ENCODE measurements at regions not wholly inside any gene's neighbourhood (a gene's known extent, or its start where the extent isn't known, plus 50 kb on each side); places are given as distances from the start of the nearest gene placed in this dataset.

GRCh38 chr5:130689831-130690230, 475.2 kb downstream of the HINT1 start:
- H3K36me3 ChIP-seq (ENCODE audit: control insufficient read depth in 2 of 4, insufficient read depth in 4 of 4, low read length in 3 of 4): no peaks in the 10 kb centered on the region
- no peak overlapping the region for H2AFZ ChIP-seq (ENCODE audit: low read length)
- no peaks in the 10 kb centered on the region for H3K23me2 ChIP-seq (ENCODE audit: low read depth, low read length)
- no peak overlapping the region for H4K91ac ChIP-seq (replicated peaks; ENCODE audit: insufficient read length, low read length)
- no peaks in the 10 kb centered on the region for H3K27me3 ChIP-seq (replicated peaks in 1 of 4; ENCODE audit: control insufficient read depth in 3 of 4, extremely low read depth in 1 of 4, insufficient read depth in 3 of 4, low read length in 3 of 4)
- H2BK20ac ChIP-seq (ENCODE audit: low read length): no peak overlapping the region
- no peaks in the 10 kb centered on the region for H3K9me3 ChIP-seq (ENCODE audit: insufficient read depth in 2 of 2, low read depth in 1 of 2, low read length in 1 of 2)
- no peak overlapping the region for H3K4me3 ChIP-seq (ENCODE audit: extremely low read depth in 1 of 4, insufficient read depth in 2 of 4, low read depth in 3 of 4, low read length in 4 of 4)
- DNase-seq (ENCODE audit: low read depth in 1 of 2, low spot score in 2 of 2): no peak
- no peak overlapping the region for H2BK15ac ChIP-seq (ENCODE audit: low read length)
- 92% methylated on average over 4 of the region's 4 CpGs; no CpG with 5 or more reads in 1 of the 2 experiments for WGBS, 2 experiments (ENCODE audit: extremely low coverage in 1 of 2, insufficient coverage in 1 of 2, insufficient read length in 1 of 2, insufficient replicate concordance in 2 of 2, low coverage in 1 of 2, low lambda C conversion rate in 2 of 2, missing lambda C conversion rate in 1 of 2)
- H3K79me1 ChIP-seq (ENCODE audit: low read depth, low read length): no peaks in the 10 kb centered on the region
- no peak overlapping the region for H3K18ac ChIP-seq (ENCODE audit: extremely low read depth, low read length)
- H3K14ac ChIP-seq (ENCODE audit: insufficient read length): no peak overlapping the region
- H3K56ac ChIP-seq (replicated peaks; ENCODE audit: insufficient read length, low read depth, low read length): no peak overlapping the region
- ChIA-PET CTCF (ENCODE audit: partially characterized antibody) (interaction anchor here (1.3 kb wide), 1 partner anchor 21 kb away, joined by 3 read pairs; no protein-coding TSS in a partner anchor), POLR2A (ENCODE audit: partially characterized antibody) (no interaction called here)
- TF ChIP-seq PHF8 (conservative IDR thresholded peaks at IDR 0.05; ENCODE audit: low read depth, low read length) (no peak), POLR2A (IDR thresholded peaks at IDR 0.05; ENCODE audit: control extremely low read depth in 1 of 2, low read depth in 2 of 2, low read length in 2 of 2) (no peak), SIRT6 (IDR thresholded peaks at IDR 0.05; ENCODE audit: low read length) (no peak), RBBP5 (IDR thresholded peaks at IDR 0.05; ENCODE audit: borderline replicate concordance, low read depth, low read length) (no peak), BRCA1 (IDR thresholded peaks at IDR 0.05; ENCODE audit: low read depth, low read length) (no peak), RFX5 (IDR thresholded peaks at IDR 0.05; ENCODE audit: borderline replicate concordance, low read depth, low read length) (no peak), SP1 (IDR thresholded peaks at IDR 0.05; ENCODE audit: low read depth, low read length) (no peak)
- no peak overlapping the region for H4K8ac ChIP-seq (ENCODE audit: extremely low read depth, insufficient read depth, low read length)
- no peak overlapping the region for H3K23ac ChIP-seq (ENCODE audit: insufficient read length)
- H2BK5ac ChIP-seq (ENCODE audit: low read depth, low read length): no peak overlapping the region
- no peak overlapping the region for H2AK5ac ChIP-seq (ENCODE audit: low read depth, low read length)
- H4K20me1 ChIP-seq (replicated peaks in 1 of 2; ENCODE audit: control insufficient read depth in 1 of 2, insufficient read depth in 2 of 2, low read length in 2 of 2): no peaks in the 10 kb centered on the region
- H3K79me2 ChIP-seq (ENCODE audit: control insufficient read depth in 1 of 2, insufficient read depth in 2 of 2, low read length in 2 of 2): no peaks in the 10 kb centered on the region
- no peak overlapping the region for H4K5ac ChIP-seq (ENCODE audit: insufficient read length, low read depth, low read length)
- no peak overlapping the region for H2BK12ac ChIP-seq (ENCODE audit: low read depth, low read length)
- H3K9ac ChIP-seq (replicated peaks in 1 of 4; ENCODE audit: extremely low read depth in 1 of 4, low read depth in 3 of 4, low read length in 3 of 4): no peak overlapping the region
- H3K4me2 ChIP-seq (ENCODE audit: insufficient read depth in 1 of 2, low read depth in 2 of 2, low read length in 2 of 2): no peak overlapping the region
- H3K4ac ChIP-seq (replicated peaks; ENCODE audit: insufficient read length, low read depth, low read length): no peak overlapping the region
- H3K27ac ChIP-seq (ENCODE audit: low read depth, low read length): no peak overlapping the region
- FAIRE-seq: no peak
- H2BK120ac ChIP-seq (replicated peaks; ENCODE audit: low read depth, low read length): no peak overlapping the region
- no peaks in the 10 kb centered on the region for H3K4me1 ChIP-seq (replicated peaks in 1 of 4; ENCODE audit: control insufficient read depth in 3 of 4, insufficient read depth in 4 of 4, low read length in 3 of 4)

Data from H1 (cell line).